Dermis blood vessel endothelial cell (primary cell): ENCODE measurements at regions not wholly inside any gene's neighbourhood (a gene's known extent, or its start where the extent isn't known, plus 50 kb on each side); places are given as distances from the start of the nearest gene placed in this dataset.

Experiments
- DNase-seq: peaks from one replicate; pipeline ENCODE4 v3.0.0; 2010

GRCh38 chr10:128627811-128628210 lies 501.6 kb upstream of the MKI67 start:
- DNase-seq: no peak

- DNase-seq: no peak
Observed at GRCh38 chr10:128628252-128628651, 502.0 kb upstream of the MKI67 start.

- no peak for DNase-seq
Observed at GRCh38 chr10:128629111-128630096, 503.2 kb upstream of the MKI67 start.

- DNase-seq: no peak
Observed at GRCh38 chr10:128630787-128631252, 504.6 kb upstream of the MKI67 start.

- DNase-seq: peak; percentile 31
Observed at GRCh38 chr10:128631801-128632241, 505.6 kb upstream of the MKI67 start.

- no peak for DNase-seq
Observed at GRCh38 chr10:128632694-128633093, 506.5 kb upstream of the MKI67 start.

- DNase-seq: peak; percentile 6
Observed at GRCh38 chr10:128633864-128634540, 507.8 kb upstream of the MKI67 start.

- DNase-seq: no peak
Observed at GRCh38 chr10:128642023-128642422, 515.8 kb upstream of the MKI67 start.

GRCh38 chr10:128642502-128642901 lies 516.3 kb upstream of the MKI67 start:
- no peak for DNase-seq

GRCh38 chr10:128643658-128644057 lies 517.4 kb upstream of the MKI67 start:
- no peak for DNase-seq

GRCh38 chr10:128645486-128645885 lies 519.3 kb upstream of the MKI67 start:
- no peak for DNase-seq

- no peak for DNase-seq
Observed at GRCh38 chr10:128646956-128647355, 520.7 kb upstream of the MKI67 start.

GRCh38 chr10:128657548-128657947 lies 531.3 kb upstream of the MKI67 start:
- DNase-seq: no peak

GRCh38 chr10:128660726-128661125 lies 534.5 kb upstream of the MKI67 start:
- no peak for DNase-seq

- DNase-seq: no peak
Observed at GRCh38 chr10:128661404-128662197, 535.4 kb upstream of the MKI67 start.

- DNase-seq: no peak
Observed at GRCh38 chr10:128662520-128662919, 536.3 kb upstream of the MKI67 start.

- DNase-seq: no peak
Observed at GRCh38 chr10:128664729-128665128, 538.5 kb upstream of the MKI67 start.

- DNase-seq: no peak
Observed at GRCh38 chr10:128675405-128675804, 549.2 kb upstream of the MKI67 start.

- no peak for DNase-seq
Observed at GRCh38 chr10:128680116-128680515, 553.9 kb upstream of the MKI67 start.

GRCh38 chr10:128684215-128684614 lies 558.0 kb upstream of the MKI67 start:
- no peak for DNase-seq

GRCh38 chr10:128686630-128687278 lies 560.5 kb upstream of the MKI67 start:
- no peak for DNase-seq

GRCh38 chr10:128687408-128687807 lies 561.2 kb upstream of the MKI67 start:
- no peak for DNase-seq
